HEK293T (cell line): ENCODE measurements at regions not wholly inside any gene's neighbourhood (a gene's known extent, or its start where the extent isn't known, plus 50 kb on each side); places are given as distances from the start of the nearest gene placed in this dataset.
"Not testable (repeated sequence)": the region's sequence is repeated elsewhere in the genome, so short reads cannot be mapped to it uniquely, and the experiment has no call there.

ENCODE experiments used
- BHLHE40 ChIP-seq: fragments of 450-650 bp; IDR thresholded peaks from 2 replicates; pipeline ENCODE4 v1.6.1; 2016; ENCODE audit warnings: mild to moderate bottlenecking, moderate library complexity, borderline replicate concordance
- FOXA1 ChIP-seq: fragments of 450-650 bp; IDR thresholded peaks from 2 replicates; pipeline ENCODE4 v1.6.1; 2016; ENCODE audit warnings: mild to moderate bottlenecking
- FOXK2 ChIP-seq: fragments of 450-650 bp; IDR thresholded peaks from 2 replicates; pipeline ENCODE4 v1.6.1; 2016; ENCODE audit warnings: mild to moderate bottlenecking
- FOXM1 ChIP-seq: fragments of 450-650 bp; IDR thresholded peaks from 2 replicates; pipeline ENCODE4 v1.6.1; 2017; ENCODE audit warnings: mild to moderate bottlenecking, borderline replicate concordance
- ZNF384 ChIP-seq: fragments of 450-650 bp; IDR thresholded peaks from 2 replicates; pipeline ENCODE4 v1.6.1; 2016

- not testable (repeated sequence) for TF ChIP-seq FOXM1, BHLHE40, FOXA1, ZNF384, FOXK2
Observed at GRCh38 chr6:120930500-120930899, 403.8 kb downstream of the TBC1D32 start.
